Pancreas (tissue), 10 donors: ENCODE measurements at regions not wholly inside any gene's neighbourhood (a gene's known extent, or its start where the extent isn't known, plus 50 kb on each side); places are given as distances from the start of the nearest gene placed in this dataset.

Experiments
- ATAC-seq, 4 donors: fragments of 200-7000 bp; cut with Tn5 transposase; one replicate each; pipeline versions ENCODE4 v1.8.0 to v1.9.1; 2020; ENCODE audit warnings: mild to moderate bottlenecking in 4 of 4, moderate library complexity in 4 of 4
- DNase-seq, 6 donors: peaks; one replicate each; pipeline ENCODE4 v3.0.0-alpha.2; 2020
- FAIRE-seq: peaks from 2 replicates; lab custom pipeline; 2012; peaks lifted over from hg19 to GRCh38; lab: Jason Lieb, UNC
- H3K27ac ChIP-seq, 4 donors: fragments of 200-600 bp; sonication (generic); 1 replicate in 3 of 4; 2 replicates in 1 of 4; pipeline versions ENCODE4 v1.5.0 to v1.8.0; 2020
- H3K27me3 ChIP-seq, 4 donors: fragments of 200-600 bp; one replicate each; pipeline ENCODE4 v1.8.0; 2021
- H3K36me3 ChIP-seq, 3 donors: fragments of 200-600 bp; sonication (generic) in 1 of 3; one replicate each; pipeline versions ENCODE4 v1.5.0 to v1.8.0; 2020 to 2021
- H3K4me1 ChIP-seq, 3 donors: fragments of 200-600 bp; one replicate each; pipeline ENCODE4 v1.8.0; 2021
- H3K4me3 ChIP-seq, 4 donors: fragments of 200-600 bp; sonication (generic) in 2 of 4; one replicate each; pipeline versions ENCODE4 v1.5.0 to v1.8.0; 2020 to 2021
- H3K9me3 ChIP-seq, 4 donors: fragments of 200-600 bp; one replicate each; pipeline ENCODE4 v1.8.0; 2021
- CTCF ChIP-seq, 4 donors: fragments of 200-600 bp; sonication (generic) in 3 of 4; IDR thresholded peaks; one replicate each; pipeline versions ENCODE4 v1.5.0 to v1.8.0; 2021; ENCODE audit warnings: antibody characterized with exemption in 4 of 4
- WGBS, 2 donors: extraction: QIAGEN DNeasy Blood & Tissue Kit; methylation state at CpG; one replicate each; pipeline ENCODE4 v1.1.7; 2013; 5-methylcytosine and 5-hydroxymethylcytosine counted together
- intact Hi-C, 3 donors: fragments of 100-400 bp; cut with DNase I; formaldehyde crosslinking; loops; one replicate each; pipeline versions ENCODE4 v1.11.1 to v1.14.2; 2022
- donor health status: healthy with polysubstance abuse.
- donor health status: DM: no; HTN: no; CAD: no; lungs with moderate emphysema.
- donor health status: DM: no; HTN: no; CAD: no.
- donor health status: control.
- donor health status: control.
- donor health status: Bipolar disorder and iron deficiency.
- donor health status: DM: yes; HTN: yes; CAD: no.
- donor health status: DM: no; HTN: no; CAD: no.
- donor health status: DM: no; HTN: no; CAD: no.
- donor health status: DM: yes; HTN: yes; CAD: no.

- H3K4me3 ChIP-seq: no peak overlapping the region
- DNase-seq (no peak), FAIRE-seq (no peak), ATAC-seq (no peak)
- H3K27me3 ChIP-seq: no peaks in the 10 kb centered on the region
- 91 to 94% methylated on average over 2 of the region's 2 CpGs for WGBS, 2 donors
- intact Hi-C loops: no loop called here
- no peaks in the 10 kb centered on the region for H3K36me3 ChIP-seq
- no peaks in the 10 kb centered on the region for H3K9me3 ChIP-seq
- H3K4me1 ChIP-seq: no peaks in the 10 kb centered on the region
- TF ChIP-seq CTCF (IDR thresholded peaks at IDR 0.05): no peak
- H3K27ac ChIP-seq: no peak overlapping the region
Observed at GRCh38 chr11:16685914-16686313, 52.5 kb upstream of the C11orf58 start.

- ATAC-seq (no peak), FAIRE-seq (no peak), DNase-seq (no peak)
- Histone ChIP-seq H3K4me1 (no peaks in the 10 kb centered on the region), H3K9me3 (no peaks in the 10 kb centered on the region), H3K27me3 (no peaks in the 10 kb centered on the region), H3K36me3 (no peaks in the 10 kb centered on the region), H3K4me3 (no peak overlapping the region), H3K27ac (no peak overlapping the region)
- 68 to 73% methylated on average over 7 of the region's 7 CpGs for WGBS, 2 donors
- no peak for TF ChIP-seq CTCF (IDR thresholded peaks at IDR 0.05)
- intact Hi-C loops: no loop called here
Observed at GRCh38 chr11:16678466-16679116, 59.9 kb upstream of the C11orf58 start.

GRCh38 chr11:16669799-16670415, 68.5 kb upstream of the C11orf58 start:
- DNase-seq: no peak
- FAIRE-seq: no peak
- Histone ChIP-seq H3K36me3 (no peaks in the 10 kb centered on the region), H3K4me1 (no peaks in the 10 kb centered on the region), H3K9me3 (no peaks in the 10 kb centered on the region), H3K27ac (no peak overlapping the region), H3K4me3 (no peak overlapping the region), H3K27me3 (no peaks in the 10 kb centered on the region)
- WGBS, 2 donors: 78 to 94% methylated on average over 2 of the region's 2 CpGs
- no peak for TF ChIP-seq CTCF (IDR thresholded peaks at IDR 0.05)
- intact Hi-C loops: no loop called here
- peak in 1 of 4 donors; percentile 25 for ATAC-seq

- no peaks in the 10 kb centered on the region for H3K36me3 ChIP-seq
- DNase-seq: no peak
- no peak for FAIRE-seq
- no peaks in the 10 kb centered on the region for H3K27me3 ChIP-seq
- intact Hi-C loops: no loop called here
- peak in 1 of 4 donors; percentile 21 for ATAC-seq
- H3K4me3 ChIP-seq: no peak overlapping the region
- no peaks in the 10 kb centered on the region for H3K4me1 ChIP-seq
- H3K27ac ChIP-seq: no peak overlapping the region
- no peak for TF ChIP-seq CTCF (IDR thresholded peaks at IDR 0.05)
- no peaks in the 10 kb centered on the region for H3K9me3 ChIP-seq
- 73 to 74% methylated on average over 9 of the region's 9 CpGs for WGBS, 2 donors
Observed at GRCh38 chr11:16632295-16633200, 105.9 kb upstream of the C11orf58 start.
